ENCODE measurements at regions not wholly inside any gene's neighbourhood (a gene's known extent, or its start where the extent isn't known, plus 50 kb on each side); places are given as distances from the start of the nearest gene placed in this dataset.

DNA sequence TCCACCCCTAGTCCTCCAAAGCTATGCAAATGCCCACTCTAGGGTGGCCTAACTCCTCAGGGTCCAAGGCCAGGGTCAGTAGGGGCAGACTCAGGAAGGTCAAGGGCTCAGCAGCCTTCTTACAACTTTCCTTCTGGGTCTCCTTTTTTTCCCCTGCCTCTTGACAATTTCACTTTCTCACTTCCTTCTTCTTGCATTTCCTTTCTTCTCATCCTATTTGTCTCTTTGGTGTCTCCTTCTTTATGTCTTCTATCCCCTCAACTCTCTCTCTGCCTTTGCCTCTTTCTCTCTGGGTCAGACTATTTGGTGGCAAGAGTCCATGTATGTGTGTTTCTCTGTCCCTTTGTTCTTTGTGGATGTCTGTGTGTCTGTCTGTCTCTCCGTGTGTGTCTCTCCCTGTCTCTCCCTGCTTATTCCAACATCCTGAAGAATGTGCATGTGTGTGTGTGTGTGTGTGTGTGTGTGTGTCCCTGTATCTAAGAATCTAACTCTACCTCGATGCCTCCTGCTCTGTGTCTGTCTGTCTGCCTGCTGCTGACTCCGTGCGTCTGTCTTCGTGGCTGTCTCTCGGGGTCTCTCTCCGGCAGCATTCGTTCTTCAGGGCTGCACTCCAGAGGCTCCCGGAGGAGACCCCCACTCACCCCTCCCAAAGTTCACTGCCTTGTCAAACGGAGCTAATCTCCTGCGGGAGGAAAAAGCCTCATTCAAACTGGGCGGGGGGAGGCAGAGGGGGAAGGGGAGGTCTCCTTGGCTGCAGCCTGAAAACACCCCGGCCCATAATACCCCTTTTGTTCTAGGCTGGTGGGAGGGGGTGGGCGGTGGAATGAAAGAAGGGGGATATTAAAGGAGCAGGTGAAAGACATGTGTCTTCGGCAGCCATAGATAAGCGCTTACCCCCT lies 51.7 kb upstream of the FOXP4 start:
- Histone ChIP-seq H3K4me2 (ENCODE audit: low read length) (no peak overlapping the region; the same call in 1 of the 2 replicates), H3K27me3 (ENCODE audit: low read depth, low read length) (peaks cover 23% of the 10 kb centered on the region), H4K20me1 (ENCODE audit: insufficient read depth, low read length) (no peaks in the 10 kb centered on the region), H3K9ac (ENCODE audit: low read length) (no peak overlapping the region), H3K4me3 (ENCODE audit: low read length) (no peak overlapping the region), H3K4me1 (ENCODE audit: low read length) (peaks cover 8% of the 10 kb centered on the region), H3K36me3 (replicated peaks; ENCODE audit: low read depth, low read length) (no peaks in the 10 kb centered on the region), H3K9me3 (ENCODE audit: insufficient read depth, low read length) (no peaks in the 10 kb centered on the region), H2AFZ (ENCODE audit: low read depth, low read length) (no peak overlapping the region), H3K79me2 (ENCODE audit: low read length) (no peaks in the 10 kb centered on the region), H3K27ac (ENCODE audit: low read length) (no peak overlapping the region)
- no peak for TF ChIP-seq EZH2phosphoT487 (IDR thresholded peaks at IDR 0.05; ENCODE audit: low read depth)
- TF ChIP-seq CTCF (IDR thresholded peaks at IDR 0.05; ENCODE audit: low read depth, low read length), result no peak

All from OCI-LY3 (cell line).